NCI-H1436 treated with DMSO at 0.1 percent for 48 hours (cell line): ENCODE measurements at regions not wholly inside any gene's neighbourhood (a gene's known extent, or its start where the extent isn't known, plus 50 kb on each side); places are given as distances from the start of the nearest gene placed in this dataset.
A peak's percentile ranks its signal among the peaks of the same experiment; 100 is the strongest.

Experiments
- DNase-seq: peaks from one replicate; lab custom pipeline; 2025; lab: John Stamatoyannopoulos, UW

- no peak for DNase-seq
These were observed 52.9 kb upstream of the IRX1 start for GRCh38 chr5:3542769-3543168.

- no peak for DNase-seq
These were observed 53.5 kb upstream of the IRX1 start for GRCh38 chr5:3542158-3542557.

GRCh38 chr5:3538886-3539285, 56.7 kb upstream of the IRX1 start:
- no peak for DNase-seq

GRCh38 chr5:3537942-3538341, 57.7 kb upstream of the IRX1 start:
- no peak for DNase-seq

- DNase-seq = no peak
These were observed 60.0 kb upstream of the IRX1 start for GRCh38 chr5:3535414-3536211.

GRCh38 chr5:3534997-3535396, 60.6 kb upstream of the IRX1 start:
- DNase-seq = no peak

- DNase-seq = no peak
These were observed 64.2 kb upstream of the IRX1 start for GRCh38 chr5:3531320-3531986.

GRCh38 chr5:3530251-3530650, 65.4 kb upstream of the IRX1 start:
- no peak for DNase-seq

GRCh38 chr5:3526551-3527185, 69.0 kb upstream of the IRX1 start:
- DNase-seq = no peak

GRCh38 chr5:3522491-3522890, 73.1 kb upstream of the IRX1 start:
- DNase-seq = no peak

- DNase-seq = no peak
These were observed 77.1 kb upstream of the IRX1 start for GRCh38 chr5:3518576-3518975.

GRCh38 chr5:3518051-3518450, 77.6 kb upstream of the IRX1 start:
- no peak for DNase-seq

GRCh38 chr5:3517348-3517747, 78.3 kb upstream of the IRX1 start:
- no peak for DNase-seq

- peak; percentile 51 for DNase-seq
These were observed 83.1 kb upstream of the IRX1 start for GRCh38 chr5:3512361-3513095.

- DNase-seq = no peak
These were observed 83.7 kb upstream of the IRX1 start for GRCh38 chr5:3511934-3512333.

GRCh38 chr5:3511519-3511918, 84.1 kb upstream of the IRX1 start:
- DNase-seq = no peak

GRCh38 chr5:3510642-3511417, 84.8 kb upstream of the IRX1 start:
- no peak for DNase-seq

- no peak for DNase-seq
These were observed 86.3 kb upstream of the IRX1 start for GRCh38 chr5:3509290-3509689.

- DNase-seq = no peak
These were observed 87.2 kb upstream of the IRX1 start for GRCh38 chr5:3508395-3508794.

GRCh38 chr5:3490957-3491507, 104.6 kb upstream of the IRX1 start:
- DNase-seq = peak; percentile 27

GRCh38 chr5:3489239-3489843, 106.3 kb upstream of the IRX1 start:
- DNase-seq = no peak
